Adrenal gland (tissue), 9 donors: ENCODE measurements at regions not wholly inside any gene's neighbourhood (a gene's known extent, or its start where the extent isn't known, plus 50 kb on each side); places are given as distances from the start of the nearest gene placed in this dataset.

ENCODE experiments used
- DNase-seq, 7 donors: peaks; one replicate each; pipeline ENCODE4 v3.0.0-alpha.2; 2019 to 2020
- H3K27ac ChIP-seq, 5 donors: fragments of 200-600 bp; sonication (generic) in 4 of 5; 1 replicate in 3 of 5; 2 replicates in 2 of 5; pipeline versions ENCODE4 v1.5.1 to v1.8.0; 2016 to 2020; ENCODE audit warnings: mild to moderate bottlenecking in 1 of 5
- H3K27me3 ChIP-seq: fragments of 200-600 bp; 2 replicates; pipeline ENCODE4 v1.8.0; 2021
- H3K36me3 ChIP-seq, 2 donors: fragments of 200-600 bp; replicated peaks in 1 of 2; 1 replicate in 1 of 2; 2 replicates in 1 of 2; pipeline versions ENCODE4 v1.5.1 to v1.8.0; 2018 to 2022
- H3K4me1 ChIP-seq, 2 donors: fragments of 200-600 bp; replicated peaks in 1 of 2; 1 replicate in 1 of 2; 2 replicates in 1 of 2; pipeline versions ENCODE4 v1.5.1 to v1.8.0; 2018 to 2021
- H3K4me3 ChIP-seq, 4 donors: fragments of 200-600 bp; sonication (generic) in 3 of 4; one replicate each; pipeline ENCODE4 v1.5.1; 2016 to 2018
- H3K9me3 ChIP-seq, 3 donors: fragments of 200-600 bp; sonication (generic) in 1 of 3; replicated peaks in 1 of 3; 1 replicate in 2 of 3; 2 replicates in 1 of 3; pipeline versions ENCODE4 v1.5.1 to v1.8.0; 2016 to 2021
- CTCF ChIP-seq, 6 experiments: fragments of 450-650 bp in 4 of 6; fragments of 200-600 bp in 2 of 6; sonication (generic) in 1 of 6; IDR thresholded peaks; 1 replicate in 5 of 6; 2 replicates in 1 of 6; pipeline versions ENCODE4 v1.5.1 to v1.8.0; 2016 to 2021; ENCODE audit warnings: antibody characterized with exemption in 6 of 6, mild to moderate bottlenecking in 2 of 6, moderate library complexity in 1 of 6
- POLR2A ChIP-seq, 2 donors: fragments of 450-650 bp; IDR thresholded peaks; one replicate each; pipeline ENCODE4 v1.6.1; 2017; ENCODE audit warnings: antibody characterized with exemption in 2 of 2, mild to moderate bottlenecking in 2 of 2, moderate library complexity in 1 of 2
- WGBS, 4 donors: extraction: QIAGEN DNeasy Blood & Tissue Kit in 2 of 4; methylation state at CpG; one replicate each; pipeline versions ENCODE4 v1.1.5 to v1.1.7; 2013 to 2017; 5-methylcytosine and 5-hydroxymethylcytosine counted together
- intact Hi-C, 2 donors: fragments of 100-400 bp; cut with DNase I; formaldehyde crosslinking; loops; one replicate each; pipeline versions ENCODE4 v1.14.1 to v1.15.0; 2022 to 2023
- donor health status: healthy with polysubstance abuse.
- donor health status: Bipolar disorder and iron deficiency.
- donor health status: DM: yes; HTN: yes; CAD: no.
- donor health status: DM: no; HTN: no; CAD: no.
- donor health status: DM: no; HTN: no; CAD: no.

- no peaks in the 10 kb centered on the region for H3K4me1 ChIP-seq
- H3K4me3 ChIP-seq: no peak overlapping the region
- WGBS, 4 donors: 86 to 96% (median 93%) methylated on average over 5 of the region's 5 CpGs
- no peak for TF ChIP-seq POLR2A (IDR thresholded peaks at IDR 0.05)
- TF ChIP-seq CTCF (IDR thresholded peaks at IDR 0.05): no peak
- no peaks in the 10 kb centered on the region for H3K27me3 ChIP-seq
- no peak for DNase-seq
- H3K36me3 ChIP-seq: no peaks in the 10 kb centered on the region
- H3K9me3 ChIP-seq: no peaks in the 10 kb centered on the region
- intact Hi-C loops: no loop called here
- H3K27ac ChIP-seq: no peak overlapping the region
Measured at GRCh38 chr3:13750215-13750614, 129.7 kb downstream of the WNT7A start.

- 82 to 83% (median 82%) methylated on average over 14 of the region's 14 CpGs for WGBS, 4 donors
- intact Hi-C loops: no loop called here
- H3K27me3 ChIP-seq: no peaks in the 10 kb centered on the region
- no peaks in the 10 kb centered on the region for H3K9me3 ChIP-seq
- no peaks in the 10 kb centered on the region for H3K36me3 ChIP-seq
- DNase-seq: no peak
- no peak overlapping the region for H3K4me3 ChIP-seq
- no peaks in the 10 kb centered on the region for H3K4me1 ChIP-seq
- TF ChIP-seq CTCF (IDR thresholded peaks at IDR 0.05) (no peak), POLR2A (IDR thresholded peaks at IDR 0.05) (no peak)
- H3K27ac ChIP-seq: no peak overlapping the region
Measured at GRCh38 chr3:13749063-13749764, 130.7 kb downstream of the WNT7A start.

- TF ChIP-seq CTCF (IDR thresholded peaks at IDR 0.05) (no peak), POLR2A (IDR thresholded peaks at IDR 0.05) (no peak)
- no peak for DNase-seq
- H3K27me3 ChIP-seq: no peaks in the 10 kb centered on the region
- no peaks in the 10 kb centered on the region for H3K9me3 ChIP-seq
- no peak overlapping the region for H3K4me3 ChIP-seq
- 62 to 75% (median 70%) methylated on average over 16 to 17 of the region's 17 CpGs for WGBS, 4 donors
- intact Hi-C loops: no loop called here
- no peaks in the 10 kb centered on the region for H3K4me1 ChIP-seq
- H3K27ac ChIP-seq: no peak overlapping the region
- H3K36me3 ChIP-seq: no peaks in the 10 kb centered on the region
Measured at GRCh38 chr3:13748276-13748879, 131.5 kb downstream of the WNT7A start.

- Histone ChIP-seq H3K27me3 (no peaks in the 10 kb centered on the region), H3K27ac (no peak overlapping the region), H3K9me3 (no peaks in the 10 kb centered on the region), H3K36me3 (no peaks in the 10 kb centered on the region), H3K4me3 (no peak overlapping the region), H3K4me1 (no peaks in the 10 kb centered on the region)
- no peak for TF ChIP-seq CTCF (IDR thresholded peaks at IDR 0.05)
- TF ChIP-seq POLR2A (IDR thresholded peaks at IDR 0.05): no peak
- 82 to 91% (median 87%) methylated on average over 2 to 5 of the region's 5 CpGs for WGBS, 4 donors
- intact Hi-C loops: no loop called here
- DNase-seq: no peak
Measured at GRCh38 chr3:13747627-13748026, 132.2 kb downstream of the WNT7A start.
